ENCODE measurements at regions not wholly inside any gene's neighbourhood (a gene's known extent, or its start where the extent isn't known, plus 50 kb on each side); places are given as distances from the start of the nearest gene placed in this dataset.

DNA sequence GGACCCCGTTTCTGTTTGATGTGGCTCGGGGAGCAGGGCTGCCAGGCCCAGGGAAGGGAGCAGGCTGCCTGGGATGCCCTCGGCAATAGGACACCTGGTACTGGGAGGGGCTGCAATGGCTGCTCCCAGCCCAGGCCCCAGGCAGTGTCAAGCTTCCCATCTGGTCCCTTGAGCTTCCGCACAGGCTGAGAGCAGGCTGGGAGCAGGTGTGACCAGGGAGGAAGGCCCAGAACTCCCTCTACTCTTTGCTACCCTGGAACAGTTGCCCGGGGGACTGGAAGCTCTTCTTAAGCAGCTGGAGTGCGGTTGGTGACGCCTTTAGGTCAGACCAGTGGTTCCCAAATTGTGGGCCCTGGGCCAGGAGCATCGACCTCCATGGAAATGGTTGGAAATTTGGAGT is 186.9 kb downstream of the GADD45G start:
- DNase-seq (no peak), ATAC-seq (ENCODE audit: poor library complexity) (no peak)
- Histone ChIP-seq H3K4me1 (ENCODE audit: insufficient read depth, low read length) (no peaks in the 10 kb centered on the region), H3K27me3 (ENCODE audit: control insufficient read depth in 1 of 2, insufficient read depth in 2 of 2, low read length in 2 of 2) (no peaks in the 10 kb centered on the region), H3K36me3 (ENCODE audit: insufficient read depth, low read length) (no peaks in the 10 kb centered on the region), H3K9me3 (ENCODE audit: control insufficient read depth in 1 of 2, insufficient read depth in 1 of 2, low read length in 2 of 2) (no peaks in the 10 kb centered on the region), H3K27ac (ENCODE audit: low read depth in 1 of 2, low read length in 2 of 2) (no peak overlapping the region), H3K4me3 (ENCODE audit: low read length) (no peak overlapping the region)
- ChIA-PET CTCF (no interaction called here), POLR2A (no interaction called here)
- intact Hi-C loops (cut with DNase I, micrococcal nuclease): no loop called here
- Mint-ChIP-seq H3K4me3 (no peak overlapping the region), H3K27ac (no peak overlapping the region), H3K9me3 (peaks cover 2% of the 10 kb centered on the region), H3K36me3 (ENCODE audit: low read depth) (no peaks in the 10 kb centered on the region), H3K4me1 (ENCODE audit: low read depth) (no peaks in the 10 kb centered on the region), H3K27me3 (no peaks in the 10 kb centered on the region)
- TF ChIP-seq, protein P1, sequence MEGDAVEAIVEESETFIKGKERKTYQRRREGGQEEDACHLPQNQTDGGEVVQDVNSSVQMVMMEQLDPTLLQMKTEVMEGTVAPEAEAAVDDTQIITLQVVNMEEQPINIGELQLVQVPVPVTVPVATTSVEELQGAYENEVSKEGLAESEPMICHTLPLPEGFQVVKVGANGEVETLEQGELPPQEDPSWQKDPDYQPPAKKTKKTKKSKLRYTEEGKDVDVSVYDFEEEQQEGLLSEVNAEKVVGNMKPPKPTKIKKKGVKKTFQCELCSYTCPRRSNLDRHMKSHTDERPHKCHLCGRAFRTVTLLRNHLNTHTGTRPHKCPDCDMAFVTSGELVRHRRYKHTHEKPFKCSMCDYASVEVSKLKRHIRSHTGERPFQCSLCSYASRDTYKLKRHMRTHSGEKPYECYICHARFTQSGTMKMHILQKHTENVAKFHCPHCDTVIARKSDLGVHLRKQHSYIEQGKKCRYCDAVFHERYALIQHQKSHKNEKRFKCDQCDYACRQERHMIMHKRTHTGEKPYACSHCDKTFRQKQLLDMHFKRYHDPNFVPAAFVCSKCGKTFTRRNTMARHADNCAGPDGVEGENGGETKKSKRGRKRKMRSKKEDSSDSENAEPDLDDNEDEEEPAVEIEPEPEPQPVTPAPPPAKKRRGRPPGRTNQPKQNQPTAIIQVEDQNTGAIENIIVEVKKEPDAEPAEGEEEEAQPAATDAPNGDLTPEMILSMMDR (IDR thresholded peaks at IDR 0.05): no peak

DNA sequence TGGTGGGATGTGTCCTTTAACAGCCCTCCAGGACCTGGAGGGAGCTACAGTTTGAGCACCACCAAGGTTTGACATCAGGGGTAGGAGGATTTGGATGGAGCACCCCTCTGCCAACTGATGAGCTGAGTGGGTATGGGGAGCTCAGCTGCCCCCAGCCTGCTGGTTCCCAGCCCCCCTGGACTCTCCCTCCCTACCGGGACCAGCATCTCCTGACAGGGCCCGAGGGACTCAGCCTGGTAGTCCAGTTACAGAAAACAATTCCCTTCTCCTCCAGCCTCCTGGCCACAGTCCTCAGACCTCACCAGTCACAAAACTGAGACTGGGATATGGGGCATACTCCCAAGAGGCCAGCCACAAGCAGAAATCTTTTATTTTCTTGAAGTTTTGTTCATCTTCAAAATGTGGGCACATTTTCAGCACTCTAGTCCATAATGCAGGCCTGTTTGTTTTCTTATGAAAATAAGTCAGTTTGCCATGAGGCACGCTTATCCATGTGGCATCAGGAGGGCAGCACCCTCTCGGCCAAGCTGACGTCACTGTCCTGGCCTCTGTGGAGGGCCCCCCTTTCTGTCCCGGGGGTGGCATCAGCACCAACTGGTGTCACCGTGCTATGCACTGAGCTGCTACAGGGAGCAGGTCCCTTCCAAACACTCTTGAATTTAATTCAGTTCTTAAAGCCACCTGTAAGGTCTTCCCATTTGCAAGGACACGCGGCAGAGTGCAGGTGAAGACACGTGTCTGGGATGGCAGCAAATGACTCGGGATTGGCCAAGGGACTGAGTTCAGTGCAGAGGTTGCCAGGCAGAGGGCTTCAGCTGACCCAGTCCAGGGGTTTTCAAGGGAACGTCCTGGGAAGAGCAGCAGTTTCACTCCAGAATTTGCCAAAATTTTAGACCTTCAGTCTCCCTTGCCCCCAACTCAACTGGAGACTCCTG is 187.6 kb downstream of the GADD45G start:
- Mint-ChIP-seq H3K9me3 (no peaks in the 10 kb centered on the region), H3K27me3 (no peaks in the 10 kb centered on the region), H3K4me1 (ENCODE audit: low read depth) (no peaks in the 10 kb centered on the region), H3K4me3 (no peak overlapping the region), H3K27ac (no peak overlapping the region), H3K36me3 (ENCODE audit: low read depth) (no peaks in the 10 kb centered on the region)
- Histone ChIP-seq H3K4me3 (ENCODE audit: low read length) (no peak overlapping the region), H3K4me1 (ENCODE audit: insufficient read depth, low read length) (no peaks in the 10 kb centered on the region), H3K27me3 (ENCODE audit: control insufficient read depth in 1 of 2, insufficient read depth in 2 of 2, low read length in 2 of 2) (no peaks in the 10 kb centered on the region), H3K27ac (ENCODE audit: low read depth in 1 of 2, low read length in 2 of 2) (no peak overlapping the region), H3K9me3 (ENCODE audit: control insufficient read depth in 1 of 2, insufficient read depth in 1 of 2, low read length in 2 of 2) (no peaks in the 10 kb centered on the region), H3K36me3 (ENCODE audit: insufficient read depth, low read length) (no peaks in the 10 kb centered on the region)
- ATAC-seq (ENCODE audit: poor library complexity): no peak
- DNase-seq: no peak
- ChIA-PET POLR2A (no interaction called here), CTCF (no interaction called here)
- intact Hi-C loops (cut with DNase I, micrococcal nuclease): no loop called here
- TF ChIP-seq, protein P1 (IDR thresholded peaks at IDR 0.05): no peak

DNA sequence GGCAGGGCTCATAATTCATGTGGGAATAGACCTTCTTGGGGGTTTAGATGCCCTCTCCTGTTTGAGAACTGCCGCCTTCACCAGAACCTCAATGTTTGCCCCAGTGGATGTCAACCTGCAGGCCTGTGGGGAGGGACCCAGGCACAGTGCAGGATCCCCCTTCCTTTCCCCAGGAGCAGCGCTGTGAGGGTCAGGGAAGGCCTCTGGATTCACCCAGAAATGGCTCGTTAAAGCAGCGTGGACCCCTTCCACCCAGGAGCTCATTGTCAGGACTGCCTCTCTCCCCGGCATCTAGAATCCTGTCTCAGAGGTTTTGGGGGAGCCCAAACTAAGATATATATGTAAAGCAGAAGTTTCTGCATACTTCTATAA is 188.3 kb downstream of the GADD45G start:
- Histone ChIP-seq H3K9me3 (ENCODE audit: control insufficient read depth in 1 of 2, insufficient read depth in 1 of 2, low read length in 2 of 2) (no peaks in the 10 kb centered on the region), H3K27ac (ENCODE audit: low read depth in 1 of 2, low read length in 2 of 2) (no peak overlapping the region), H3K36me3 (ENCODE audit: insufficient read depth, low read length) (no peaks in the 10 kb centered on the region), H3K4me3 (ENCODE audit: low read length) (no peak overlapping the region), H3K4me1 (ENCODE audit: insufficient read depth, low read length) (no peaks in the 10 kb centered on the region), H3K27me3 (ENCODE audit: control insufficient read depth in 1 of 2, insufficient read depth in 2 of 2, low read length in 2 of 2) (no peaks in the 10 kb centered on the region)
- ATAC-seq (ENCODE audit: poor library complexity) (no peak), DNase-seq (no peak)
- POLR2A ChIA-PET: no interaction called here
- Mint-ChIP-seq H3K4me1 (ENCODE audit: low read depth) (no peaks in the 10 kb centered on the region), H3K36me3 (ENCODE audit: low read depth) (no peaks in the 10 kb centered on the region), H3K27ac (no peak overlapping the region), H3K27me3 (no peaks in the 10 kb centered on the region), H3K4me3 (no peak overlapping the region), H3K9me3 (no peaks in the 10 kb centered on the region)
- TF ChIP-seq, protein P1 (IDR thresholded peaks at IDR 0.05): no peak
- intact Hi-C loops (cut with DNase I, micrococcal nuclease): no loop called here
- CTCF ChIA-PET: no interaction called here

All from CD4-positive, alpha-beta T cell (primary cell).